HG02973 (cell line): ENCODE measurements at regions not wholly inside any gene's neighbourhood (a gene's known extent, or its start where the extent isn't known, plus 50 kb on each side); places are given as distances from the start of the nearest gene placed in this dataset.

ENCODE experiments used
- ATAC-seq: cut with Tn5 transposase; IDR thresholded peaks from one replicate; pipeline ENCODE4 v1.9.1; 2021; ENCODE audit warnings: moderate library complexity; ENCODE audit not compliant: unreplicated experiment

- no peak for ATAC-seq
These were observed 1631.5 kb upstream of the LRRTM3 start for GRCh38 chr10:65294329-65294728.

GRCh38 chr10:65301181-65301580 is 1624.7 kb upstream of the LRRTM3 start:
- no peak for ATAC-seq

- no peak for ATAC-seq
These were observed 1619.6 kb upstream of the LRRTM3 start for GRCh38 chr10:65306201-65306600.

- no peak for ATAC-seq
These were observed 1613.0 kb upstream of the LRRTM3 start for GRCh38 chr10:65312876-65313275.

- ATAC-seq, result no peak
These were observed 1612.4 kb upstream of the LRRTM3 start for GRCh38 chr10:65313406-65313805.

GRCh38 chr10:65314253-65314652 is 1611.6 kb upstream of the LRRTM3 start:
- no peak for ATAC-seq

- ATAC-seq, result no peak
These were observed 1606.3 kb upstream of the LRRTM3 start for GRCh38 chr10:65319493-65319892.

GRCh38 chr10:65320236-65321026 is 1605.4 kb upstream of the LRRTM3 start:
- no peak for ATAC-seq

GRCh38 chr10:65323802-65324201 is 1602.0 kb upstream of the LRRTM3 start:
- ATAC-seq, result no peak

- ATAC-seq, result no peak
These were observed 1599.9 kb upstream of the LRRTM3 start for GRCh38 chr10:65325913-65326312.

- ATAC-seq, result no peak
These were observed 1597.3 kb upstream of the LRRTM3 start for GRCh38 chr10:65328486-65328885.

GRCh38 chr10:65335311-65335710 is 1590.5 kb upstream of the LRRTM3 start:
- ATAC-seq, result no peak

GRCh38 chr10:65340340-65340739 is 1585.5 kb upstream of the LRRTM3 start:
- ATAC-seq, result no peak

GRCh38 chr10:65341323-65341925 is 1584.4 kb upstream of the LRRTM3 start:
- ATAC-seq, result no peak

- ATAC-seq, result no peak
These were observed 1583.6 kb upstream of the LRRTM3 start for GRCh38 chr10:65342245-65342644.

- ATAC-seq, result no peak
These were observed 1579.4 kb upstream of the LRRTM3 start for GRCh38 chr10:65346466-65346865.

- ATAC-seq, result no peak
These were observed 1577.2 kb upstream of the LRRTM3 start for GRCh38 chr10:65348637-65349036.

- no peak for ATAC-seq
These were observed 1575.2 kb upstream of the LRRTM3 start for GRCh38 chr10:65350611-65351010.

- no peak for ATAC-seq
These were observed 1570.6 kb upstream of the LRRTM3 start for GRCh38 chr10:65355141-65355680.

GRCh38 chr10:65358565-65358964 is 1567.3 kb upstream of the LRRTM3 start:
- no peak for ATAC-seq

- ATAC-seq, result no peak
These were observed 1565.3 kb upstream of the LRRTM3 start for GRCh38 chr10:65360497-65360896.

GRCh38 chr10:65365878-65366277 is 1560.0 kb upstream of the LRRTM3 start:
- no peak for ATAC-seq
